NB4 (cell line): ENCODE measurements at regions not wholly inside any gene's neighbourhood (a gene's known extent, or its start where the extent isn't known, plus 50 kb on each side); places are given as distances from the start of the nearest gene placed in this dataset.
"Not testable (repeated sequence)": the region's sequence is repeated elsewhere in the genome, so short reads cannot be mapped to it uniquely, and the experiment has no call there.

ENCODE experiments used
- DNase-seq: peaks from one replicate; pipeline ENCODE4 v3.0.0; 2010; ENCODE audit warnings: low read depth
- H3K4me3 ChIP-seq: one replicate; pipeline ENCODE4 v1.5.1; 2011; ENCODE audit warnings: mild to moderate bottlenecking, low read depth, low read length, moderate library complexity
- MAX ChIP-seq: IDR thresholded peaks from 2 replicates; pipeline ENCODE4 v1.6.1; 2011; ENCODE audit warnings: low read depth, low read length
- MYC ChIP-seq: IDR thresholded peaks from 2 replicates; pipeline ENCODE4 v1.6.1; 2011; ENCODE audit warnings: low read depth, low read length
- POLR2A ChIP-seq: IDR thresholded peaks from 2 replicates; pipeline ENCODE4 v1.6.1; 2011; ENCODE audit warnings: mild to moderate bottlenecking; ENCODE audit not compliant: insufficient read length; ENCODE audit errors: extremely low read depth
- TF ChIP-seq, protein P1 (sequence below): IDR thresholded peaks from one replicate; pipeline ENCODE4 v1.5.1; 2012; ENCODE audit warnings: low read depth, low read length

GRCh38 chrX:136950211-136950610 lies 69.7 kb upstream of the RBMX start:
- DNase-seq, result no peak
- TF ChIP-seq MAX (no peak), MYC (no peak), POLR2A (no peak)
- TF ChIP-seq, protein P1, sequence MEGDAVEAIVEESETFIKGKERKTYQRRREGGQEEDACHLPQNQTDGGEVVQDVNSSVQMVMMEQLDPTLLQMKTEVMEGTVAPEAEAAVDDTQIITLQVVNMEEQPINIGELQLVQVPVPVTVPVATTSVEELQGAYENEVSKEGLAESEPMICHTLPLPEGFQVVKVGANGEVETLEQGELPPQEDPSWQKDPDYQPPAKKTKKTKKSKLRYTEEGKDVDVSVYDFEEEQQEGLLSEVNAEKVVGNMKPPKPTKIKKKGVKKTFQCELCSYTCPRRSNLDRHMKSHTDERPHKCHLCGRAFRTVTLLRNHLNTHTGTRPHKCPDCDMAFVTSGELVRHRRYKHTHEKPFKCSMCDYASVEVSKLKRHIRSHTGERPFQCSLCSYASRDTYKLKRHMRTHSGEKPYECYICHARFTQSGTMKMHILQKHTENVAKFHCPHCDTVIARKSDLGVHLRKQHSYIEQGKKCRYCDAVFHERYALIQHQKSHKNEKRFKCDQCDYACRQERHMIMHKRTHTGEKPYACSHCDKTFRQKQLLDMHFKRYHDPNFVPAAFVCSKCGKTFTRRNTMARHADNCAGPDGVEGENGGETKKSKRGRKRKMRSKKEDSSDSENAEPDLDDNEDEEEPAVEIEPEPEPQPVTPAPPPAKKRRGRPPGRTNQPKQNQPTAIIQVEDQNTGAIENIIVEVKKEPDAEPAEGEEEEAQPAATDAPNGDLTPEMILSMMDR, result no peak
- H3K4me3 ChIP-seq, result no peak overlapping the region

- H3K4me3 ChIP-seq, result no peak overlapping the region
- TF ChIP-seq POLR2A, result no peak
- TF ChIP-seq, protein P1, result no peak
- TF ChIP-seq MYC, result no peak
- no peak for TF ChIP-seq MAX
- DNase-seq, result no peak
These were observed 61.1 kb upstream of the RBMX start for GRCh38 chrX:136941396-136942337.

GRCh38 chrX:136936183-136936549 lies 55.6 kb upstream of the RBMX start:
- no peak overlapping the region for H3K4me3 ChIP-seq
- no peak for TF ChIP-seq MAX
- TF ChIP-seq, protein P1, result no peak
- no peak for TF ChIP-seq POLR2A
- TF ChIP-seq MYC, result no peak
- DNase-seq, result no peak

DNA sequence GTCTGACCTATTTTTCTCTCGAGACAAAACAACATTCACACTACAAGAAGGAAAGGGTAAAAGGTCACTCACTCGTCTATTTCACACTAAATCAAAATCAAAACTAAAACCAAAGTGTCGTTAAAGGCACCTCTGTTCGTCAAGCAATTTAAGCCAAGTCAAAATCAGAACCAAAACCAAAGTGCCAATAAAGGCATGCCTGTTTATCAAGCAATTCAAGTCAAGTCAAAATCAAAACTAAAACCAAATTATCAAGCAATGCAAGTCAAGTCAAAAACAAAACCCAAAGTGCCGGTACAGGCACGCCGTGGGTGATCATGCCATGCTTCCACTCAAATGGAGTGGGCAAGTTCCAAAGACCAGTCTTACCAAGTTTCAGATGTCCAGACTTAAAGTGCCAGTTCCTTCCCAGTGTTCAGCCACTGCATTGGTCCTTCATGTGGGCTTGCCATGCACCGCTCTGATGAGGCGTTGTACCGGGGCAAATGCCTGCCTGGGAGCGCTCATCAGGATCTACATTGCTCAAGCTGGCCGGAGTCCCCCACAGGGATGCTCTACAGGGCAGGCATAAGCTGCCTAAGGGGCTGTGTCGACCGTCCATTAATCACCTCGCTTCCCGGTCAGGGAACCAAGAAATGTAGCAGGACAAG lies 55.1 kb upstream of the RBMX start:
- not testable (repeated sequence) for DNase-seq

DNA sequence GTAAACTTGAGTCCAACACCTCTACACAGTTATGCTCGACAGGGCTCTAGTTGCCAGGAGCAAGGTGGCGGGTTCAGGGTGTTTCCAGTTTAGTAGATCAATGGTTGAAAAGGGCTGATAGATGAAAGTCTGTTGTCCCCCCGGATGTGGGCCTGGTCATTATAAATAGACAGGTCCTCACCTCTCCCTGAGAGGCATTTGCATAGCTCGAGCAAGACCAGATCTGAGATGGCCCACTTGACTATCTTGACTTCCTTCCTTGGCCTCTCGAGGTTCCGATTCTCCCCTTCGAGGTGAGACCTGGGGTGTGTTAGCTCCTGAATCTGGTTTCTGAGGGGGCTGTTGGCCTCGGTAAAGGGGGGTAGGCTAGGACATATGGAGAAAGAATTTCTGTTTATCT lies 54.1 kb upstream of the RBMX start:
- not testable (repeated sequence) for H3K4me3 ChIP-seq

More for the DNA sequence above, 55.1 kb upstream of the RBMX start:
- H3K4me3 ChIP-seq, result not testable (repeated sequence)

GRCh38 chrX:136933611-136934145 lies 53.2 kb upstream of the RBMX start:
- no peak overlapping the region for H3K4me3 ChIP-seq
- DNase-seq, result no peak
- TF ChIP-seq POLR2A (no peak), MAX (no peak), MYC (no peak)
- TF ChIP-seq, protein P1, result no peak

More for the DNA sequence above, 54.1 kb upstream of the RBMX start:
- DNase-seq, result not testable (repeated sequence)

GRCh38 chrX:136931661-136932060 lies 51.1 kb upstream of the RBMX start:
- no peak for DNase-seq
- H3K4me3 ChIP-seq, result no peak overlapping the region
- TF ChIP-seq POLR2A (no peak), MYC (no peak), MAX (no peak)
- TF ChIP-seq, protein P1, result no peak
